HG02763 (cell line): ENCODE measurements at regions not wholly inside any gene's neighbourhood (a gene's known extent, or its start where the extent isn't known, plus 50 kb on each side); places are given as distances from the start of the nearest gene placed in this dataset.

ENCODE experiments used
- ATAC-seq: cut with Tn5 transposase; IDR thresholded peaks from one replicate; pipeline ENCODE4 v1.9.1; 2021; ENCODE audit warnings: mild to moderate bottlenecking, moderate library complexity; ENCODE audit not compliant: unreplicated experiment

DNA sequence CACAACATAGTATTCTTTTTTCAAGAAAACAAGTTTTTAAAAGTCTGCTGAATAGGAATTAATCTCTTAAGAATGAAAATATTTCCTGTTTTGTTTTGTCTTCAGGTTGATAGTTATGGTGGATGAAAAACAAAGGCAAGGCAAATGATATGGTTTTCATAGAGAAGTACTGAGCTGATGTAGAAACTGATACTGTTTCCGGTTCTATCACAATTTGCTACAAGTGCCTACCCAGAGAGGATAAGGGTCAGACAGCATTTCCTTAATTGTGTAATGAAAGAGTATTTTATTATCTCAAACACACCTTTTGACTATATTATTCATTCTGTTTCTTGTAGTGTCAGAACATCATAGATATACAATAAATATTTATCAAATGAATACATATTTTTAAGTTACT is 836.3 kb downstream of the SQOR start:
- ATAC-seq = no peak

DNA sequence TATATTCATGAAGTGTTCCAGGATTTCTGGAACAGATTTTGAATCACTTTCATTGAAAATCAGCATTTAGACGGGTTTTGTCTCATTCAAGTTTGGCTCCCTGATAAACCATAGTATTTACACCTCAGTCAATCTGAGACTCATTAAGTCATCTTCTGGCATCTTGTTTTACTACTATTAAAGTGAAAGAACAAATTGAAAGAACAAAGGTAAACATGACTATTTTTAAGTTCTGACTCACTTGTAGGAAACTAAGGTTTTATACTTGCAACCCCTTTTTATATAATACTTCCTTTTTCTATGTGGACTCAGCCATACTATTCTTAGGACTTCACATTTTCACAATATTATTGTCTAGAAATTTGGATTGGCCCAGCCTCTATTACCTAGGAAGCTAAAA is 854.4 kb downstream of the SQOR start:
- ATAC-seq = no peak

DNA sequence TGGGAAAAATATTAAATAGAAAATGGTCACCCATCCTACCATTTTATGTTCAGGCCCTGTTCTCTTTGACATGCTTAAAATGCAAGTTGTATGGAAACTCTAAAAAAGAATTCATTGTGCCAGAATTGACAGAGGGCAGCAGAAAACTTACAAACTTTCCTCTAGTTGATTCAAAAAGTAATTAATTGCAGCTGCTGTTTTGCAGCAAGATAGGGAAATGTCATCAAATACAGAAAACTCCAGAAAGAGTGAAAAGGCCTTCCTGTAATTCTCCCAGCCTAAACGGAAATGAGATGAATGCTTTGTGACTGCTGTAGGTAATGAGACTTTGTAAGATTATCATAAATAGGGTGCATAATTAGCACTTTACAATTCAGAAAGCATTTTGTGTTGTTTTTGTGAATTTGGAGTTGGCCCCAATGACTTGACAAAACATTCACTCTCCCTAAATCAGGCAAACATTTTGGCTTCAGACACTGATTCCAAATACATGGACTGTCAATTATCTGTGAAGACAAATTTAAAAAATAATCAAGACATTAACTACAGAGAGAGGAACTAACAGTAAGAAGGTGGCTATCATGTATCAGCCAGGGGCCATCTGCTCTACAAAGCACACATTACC is 861.8 kb downstream of the SQOR start:
- no peak for ATAC-seq

DNA sequence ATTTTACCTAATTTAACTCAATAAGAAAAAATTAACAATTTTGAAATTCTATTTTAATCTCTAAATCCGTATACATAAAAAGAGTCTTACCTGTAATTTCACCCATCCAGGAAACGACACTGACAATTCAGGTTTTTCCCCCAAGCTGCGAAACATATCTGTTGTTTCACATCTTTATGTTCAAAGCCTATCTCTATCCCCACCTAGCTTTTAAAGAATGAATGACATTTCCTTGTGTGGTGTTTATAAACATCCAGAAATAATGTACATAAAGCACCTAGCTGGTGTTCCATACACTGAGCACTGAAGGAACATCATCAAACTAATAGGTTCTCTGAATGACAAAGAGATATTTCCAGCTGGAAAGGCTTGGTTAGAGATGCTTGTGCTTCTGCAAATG is 867.8 kb downstream of the SQOR start:
- ATAC-seq = no peak

DNA sequence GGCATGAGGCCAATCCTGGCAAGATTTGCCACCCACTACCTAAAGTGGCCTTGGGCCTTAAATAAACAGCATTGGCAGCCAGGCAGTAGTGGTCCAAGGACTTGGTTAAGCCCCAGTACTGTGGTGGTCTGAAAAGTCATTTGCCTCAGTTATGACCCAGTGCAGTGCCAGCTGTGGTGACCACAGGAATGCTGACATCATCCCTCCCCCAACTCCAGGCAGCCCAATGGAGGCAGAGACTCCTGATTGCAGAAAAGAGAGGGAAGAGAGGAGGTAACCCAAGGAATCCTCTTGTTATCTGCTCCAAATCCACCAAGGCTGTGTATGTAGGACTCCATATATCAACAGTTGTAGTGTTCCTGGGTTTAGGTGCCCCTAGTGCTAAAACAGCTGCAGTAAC is 883.6 kb downstream of the SQOR start:
- no peak for ATAC-seq

DNA sequence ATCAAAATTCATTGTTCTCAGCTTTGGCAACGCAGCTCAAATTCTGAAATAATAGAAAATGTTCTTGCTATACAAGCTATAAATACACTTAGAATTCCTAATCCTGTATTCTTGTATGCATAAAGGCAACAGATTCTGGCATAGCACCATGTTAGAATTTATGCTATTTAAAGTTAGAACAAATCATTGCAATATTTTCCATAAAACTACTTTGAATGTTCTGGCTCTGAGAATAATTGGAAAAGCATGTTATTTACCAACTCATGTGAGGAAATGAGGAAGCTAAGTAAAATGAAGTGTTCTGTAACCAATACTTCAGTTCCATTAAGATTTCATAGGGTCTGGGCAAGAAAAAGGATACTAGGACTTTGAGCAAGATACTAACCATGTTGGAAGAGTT is 888.9 kb downstream of the SQOR start:
- no peak for ATAC-seq

DNA sequence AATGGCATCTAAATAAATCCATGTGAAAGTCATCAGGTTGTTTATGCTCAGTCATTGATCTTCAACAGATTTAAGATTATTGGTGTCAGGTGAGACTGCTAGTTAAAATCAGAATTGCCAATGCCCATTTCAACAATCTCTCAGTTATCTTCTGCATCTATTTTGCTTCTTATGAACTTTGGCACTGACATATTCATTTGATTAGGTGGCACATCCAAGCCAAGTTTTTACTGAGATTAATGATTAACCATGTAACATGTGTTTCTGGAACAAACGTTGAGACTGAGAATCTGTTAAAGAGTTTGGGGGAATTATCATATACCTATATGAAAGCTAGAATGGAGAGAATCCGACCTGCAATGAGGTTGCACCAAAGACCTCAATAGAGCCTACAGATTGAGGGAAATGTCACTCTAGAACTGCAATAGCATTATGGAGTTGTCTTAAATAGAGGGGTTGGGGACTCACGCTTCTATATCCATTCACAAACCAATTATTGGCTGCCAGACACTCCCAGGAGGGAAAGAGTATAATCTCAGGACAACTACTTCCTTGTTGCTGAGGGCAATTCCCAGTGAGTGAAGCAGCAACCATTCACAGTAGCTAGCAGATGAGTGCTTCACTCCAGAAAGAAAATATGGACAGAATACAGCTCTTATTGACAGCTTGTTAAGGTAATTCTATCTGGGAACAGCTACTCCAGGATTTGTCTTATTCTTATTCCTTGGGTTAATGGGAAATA is 891.3 kb downstream of the SQOR start:
- ATAC-seq = no peak

DNA sequence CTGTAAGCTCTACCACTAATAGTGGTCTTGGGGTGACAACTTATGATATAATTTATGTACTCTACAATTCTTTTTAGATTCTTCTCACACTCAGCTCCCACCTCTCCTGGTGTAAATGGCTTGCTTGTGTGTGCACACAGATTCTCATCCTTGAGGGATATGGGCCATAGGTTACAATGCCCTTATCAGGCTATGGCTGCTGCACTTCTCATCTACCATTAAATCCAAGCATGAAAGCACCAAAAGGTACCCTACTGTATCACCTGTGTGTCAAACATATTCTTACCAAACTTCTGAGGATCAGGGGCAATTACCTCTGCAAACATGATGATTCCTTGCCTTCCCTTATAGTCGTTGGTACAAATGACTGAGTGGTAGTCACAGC is 891.9 kb downstream of the SQOR start:
- ATAC-seq = no peak

DNA sequence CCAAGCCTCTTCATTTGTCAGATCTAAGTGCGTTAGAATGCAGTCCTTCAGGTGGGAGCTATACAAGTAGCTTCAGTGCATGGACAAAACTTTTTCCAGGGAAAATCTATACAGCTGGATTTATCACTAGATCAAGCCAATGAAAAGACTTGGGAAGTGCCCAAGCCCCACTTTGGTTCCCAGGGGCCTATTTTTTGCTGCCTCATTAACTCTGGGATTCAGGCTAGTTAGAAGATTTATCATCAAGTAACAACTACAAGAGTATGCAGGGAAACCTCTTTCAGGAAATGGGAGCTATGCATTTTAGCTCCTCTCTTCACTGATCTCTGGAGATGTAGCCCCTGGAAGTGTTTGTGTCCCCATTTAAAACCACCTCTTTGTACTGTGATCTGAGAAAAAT is 908.8 kb downstream of the SQOR start:
- ATAC-seq = no peak

DNA sequence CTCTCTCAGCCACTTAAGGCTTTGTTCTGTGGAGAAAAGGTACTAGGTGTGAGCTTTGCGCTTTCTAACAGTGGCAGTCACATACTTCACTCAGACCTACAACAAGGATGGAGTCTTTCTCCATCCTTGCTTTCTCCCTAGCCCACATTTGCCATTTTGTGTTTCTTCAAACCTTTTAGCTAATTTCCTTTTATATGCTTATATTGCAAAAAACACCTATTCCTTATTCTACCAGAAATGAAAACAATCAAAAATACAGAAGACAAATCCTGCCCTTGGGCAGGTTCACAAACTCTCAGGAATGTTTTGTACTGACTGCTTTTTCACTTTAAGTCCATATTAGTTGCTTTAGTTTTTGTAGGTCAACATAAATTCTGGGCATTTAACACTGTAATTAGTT is 914.2 kb downstream of the SQOR start:
- ATAC-seq = no peak

DNA sequence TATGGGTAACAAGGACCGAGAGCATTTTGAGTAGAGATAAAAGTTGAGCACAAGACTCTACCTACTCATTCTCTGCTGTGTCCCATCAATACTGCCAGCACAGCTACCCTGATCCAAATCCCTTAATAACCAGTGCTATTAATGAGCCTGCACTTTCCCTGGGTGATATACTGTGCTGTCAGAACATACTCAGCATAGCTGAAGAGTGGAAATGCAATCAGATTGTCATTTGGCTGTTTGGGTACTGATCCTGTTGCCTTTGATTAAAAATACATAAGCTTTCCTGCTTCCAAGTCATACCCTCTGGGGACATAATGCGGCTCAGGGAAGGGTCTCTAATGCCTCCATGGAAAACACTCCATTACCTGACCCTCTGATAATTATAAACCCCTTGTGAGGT is 917.5 kb downstream of the SQOR start:
- ATAC-seq = no peak

DNA sequence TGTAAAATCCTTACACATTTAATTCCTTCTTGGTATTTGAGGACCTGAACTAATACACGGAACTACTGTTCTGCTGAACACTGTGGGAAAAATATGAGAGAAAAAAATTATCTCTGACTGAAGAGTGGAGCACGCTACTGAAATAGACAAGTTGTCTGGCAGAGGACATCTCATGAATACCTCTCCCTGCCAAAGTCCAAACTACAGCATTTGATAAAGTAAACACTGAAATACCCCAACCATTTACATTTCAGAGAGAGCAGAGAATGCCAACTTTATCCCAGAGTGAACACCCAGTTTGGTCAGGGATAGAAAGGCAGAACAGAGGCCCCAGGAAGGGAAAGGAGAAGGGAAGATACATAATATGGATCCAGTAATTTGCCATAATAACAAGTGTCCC is 920.7 kb downstream of the SQOR start:
- no peak for ATAC-seq

DNA sequence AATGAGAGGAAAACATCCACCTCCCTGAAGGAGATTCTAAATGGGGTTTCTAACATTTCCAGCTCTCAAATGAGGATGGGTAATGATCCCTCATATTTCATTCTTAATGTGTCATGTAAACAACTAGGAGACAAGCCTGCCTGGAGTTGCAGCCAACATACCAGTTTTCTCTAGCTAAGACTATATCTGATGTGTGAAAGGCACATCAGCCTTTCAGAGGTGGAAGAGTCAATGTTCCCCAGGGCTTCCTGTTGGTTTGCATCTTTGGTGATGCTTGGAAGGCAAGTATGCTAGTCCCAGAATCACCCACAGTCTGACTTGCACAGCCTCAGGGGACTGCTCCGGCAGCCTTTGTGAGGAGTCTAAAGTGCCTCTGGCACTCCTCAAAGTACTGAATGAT is 921.2 kb downstream of the SQOR start:
- ATAC-seq = no peak

DNA sequence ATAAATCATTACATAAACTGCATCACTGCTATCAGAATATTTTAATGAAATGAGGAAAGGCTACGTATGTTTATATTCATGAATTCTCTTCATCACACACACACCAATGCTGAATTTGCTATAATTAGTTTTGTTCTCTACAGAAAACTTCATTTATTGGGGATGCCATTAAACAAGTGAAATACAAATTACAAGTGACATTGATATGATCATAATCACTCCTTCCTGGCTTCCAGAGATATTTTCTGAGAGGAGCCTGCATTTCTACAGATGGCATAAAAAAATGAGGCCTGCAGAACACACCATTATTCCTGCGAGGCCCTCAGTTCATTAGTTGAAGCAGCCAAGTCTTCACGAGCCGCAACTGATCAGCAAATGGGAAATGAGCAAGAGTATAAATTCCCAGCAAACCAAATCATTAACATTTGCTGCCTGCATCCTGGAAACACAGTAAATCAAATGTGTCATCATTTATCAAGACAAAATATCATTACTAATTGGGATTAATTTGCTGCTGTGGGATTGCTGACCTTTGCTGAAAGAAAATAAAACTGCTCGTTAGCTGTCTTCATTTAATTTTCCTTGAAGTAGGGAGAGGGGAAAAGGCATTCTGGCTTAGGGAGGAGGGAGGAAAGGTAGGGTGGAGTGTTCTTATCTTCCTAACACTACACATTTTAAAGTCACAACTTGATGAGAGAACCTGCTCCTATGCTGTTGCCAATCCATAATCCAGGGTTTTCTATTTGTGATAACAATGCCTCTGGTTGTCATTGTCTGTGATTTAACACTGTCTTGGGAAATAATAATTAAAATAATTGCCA is 921.9 kb downstream of the SQOR start:
- ATAC-seq = no peak

DNA sequence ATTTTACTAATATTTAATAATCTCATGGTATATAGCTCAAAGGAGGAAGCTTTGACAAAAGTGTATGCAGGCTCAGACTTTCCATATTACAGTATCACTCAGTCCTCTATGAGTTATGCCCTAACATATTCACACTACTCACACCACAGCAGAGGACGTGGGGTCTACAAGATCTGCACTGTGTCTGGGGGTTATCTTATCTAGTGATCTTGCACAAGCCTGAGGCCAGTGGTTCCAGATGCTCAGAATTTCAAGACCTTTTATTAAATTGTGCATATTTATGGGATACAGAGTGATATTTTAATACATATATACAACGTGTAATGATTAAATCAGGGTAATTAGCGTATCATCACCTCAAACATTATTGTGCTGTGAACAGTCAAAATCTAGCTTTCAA is 933.1 kb downstream of the SQOR start:
- no peak for ATAC-seq

DNA sequence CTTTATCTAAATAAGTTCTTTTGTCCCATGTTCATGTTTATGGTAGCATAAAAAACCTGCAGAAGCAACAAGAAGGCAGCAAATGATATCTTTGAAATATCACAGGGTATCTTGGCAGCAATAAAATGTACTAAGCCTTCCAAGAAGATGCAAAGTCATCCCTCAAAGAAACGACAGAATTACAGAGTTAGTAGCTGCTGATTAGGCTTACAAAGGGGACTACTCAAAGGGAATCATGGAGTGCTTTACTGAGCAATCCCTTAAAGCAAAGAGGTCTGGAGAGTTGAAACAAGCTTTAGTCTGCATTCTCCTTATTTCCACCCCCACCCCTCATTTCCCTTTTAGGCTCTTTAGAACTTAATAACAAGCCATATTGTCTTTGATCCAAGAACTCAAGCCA is 935.0 kb downstream of the SQOR start:
- ATAC-seq = no peak

DNA sequence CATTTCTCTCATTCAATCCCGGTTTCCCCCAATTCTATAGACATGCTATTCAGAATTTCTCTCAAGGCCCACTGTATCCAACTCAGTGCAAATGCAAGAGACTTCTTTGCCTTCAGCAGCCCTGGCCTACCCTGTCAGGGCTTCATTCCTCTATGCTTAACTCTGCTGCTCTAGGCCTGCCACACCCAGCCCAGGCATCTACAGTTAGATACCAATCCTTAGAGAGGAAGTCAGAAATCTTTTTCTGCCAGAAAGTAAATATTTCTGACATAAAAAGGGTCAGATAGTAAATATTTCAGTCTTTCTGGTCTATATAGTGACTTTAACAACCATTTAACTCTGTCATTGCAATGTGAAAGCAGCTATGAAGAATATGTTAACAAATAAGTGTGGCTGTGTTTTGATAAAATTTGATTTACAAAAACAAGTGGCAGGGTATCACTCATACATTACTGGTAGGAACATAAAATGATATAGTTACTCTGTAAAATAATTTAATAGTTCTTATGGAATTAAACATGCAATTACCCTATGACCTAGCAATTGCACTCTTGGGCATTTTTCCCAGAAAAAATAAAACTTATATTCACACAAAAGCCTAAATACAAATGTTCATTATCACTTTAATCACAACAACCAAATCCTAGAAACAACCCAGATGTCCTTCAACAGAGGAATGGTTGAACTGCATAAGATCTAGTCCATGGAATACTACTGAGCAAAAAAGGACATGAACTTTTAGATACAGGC is 942.0 kb downstream of the SQOR start:
- ATAC-seq = no peak

DNA sequence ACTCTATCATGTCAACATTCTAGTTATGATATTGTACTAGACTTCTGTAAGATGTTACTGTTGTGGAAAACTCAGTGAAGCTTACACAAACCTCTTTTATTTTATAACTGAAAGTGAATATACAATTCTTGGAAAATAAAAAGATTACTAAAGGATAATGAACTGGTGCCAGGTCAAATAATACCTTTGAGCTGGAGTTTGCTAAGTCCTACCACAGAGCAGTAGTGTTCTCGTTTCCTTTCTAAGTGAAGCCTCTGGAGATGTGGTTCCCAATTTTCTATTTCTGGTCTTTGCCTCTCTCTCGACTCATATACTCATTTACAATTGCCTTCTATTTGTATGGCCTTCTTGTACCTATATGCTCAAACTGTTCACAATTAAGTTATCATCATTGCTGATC is 942.9 kb downstream of the SQOR start:
- no peak for ATAC-seq

DNA sequence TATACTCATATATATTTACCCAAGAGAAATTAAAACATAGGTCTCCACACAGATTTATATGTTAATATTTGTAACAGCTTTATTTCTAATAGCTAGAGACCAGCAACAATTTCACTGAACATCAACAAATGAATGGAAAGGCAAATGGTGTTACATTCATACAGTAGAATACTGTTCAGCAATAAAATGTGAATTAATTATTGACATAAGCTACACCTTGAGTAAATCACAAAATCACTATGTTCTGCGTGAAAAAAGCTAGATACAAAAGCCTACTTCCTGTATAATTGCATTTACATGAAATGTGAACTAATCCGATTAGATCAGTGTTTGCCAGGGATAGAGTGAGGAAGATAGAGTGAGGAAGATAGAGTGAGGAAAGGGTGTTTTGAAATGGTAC is 945.7 kb downstream of the SQOR start:
- ATAC-seq = no peak

DNA sequence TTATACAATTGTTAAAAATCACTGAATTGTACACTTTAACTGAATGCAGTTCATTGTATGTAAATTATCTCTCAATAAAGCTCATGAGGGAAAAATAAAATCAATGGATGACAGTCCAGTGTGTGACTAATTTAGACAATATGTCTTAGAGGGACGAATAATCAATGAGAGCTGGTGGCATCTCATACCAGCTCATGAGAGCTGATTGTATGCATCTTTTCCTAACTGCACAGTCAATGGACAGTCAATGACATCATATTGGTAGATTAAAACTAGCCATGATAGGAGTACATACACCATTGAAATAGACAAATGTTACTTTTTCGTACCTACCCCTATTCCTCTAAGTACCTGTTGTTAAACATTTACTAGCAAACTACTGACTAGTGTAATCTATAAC is 946.1 kb downstream of the SQOR start:
- no peak for ATAC-seq

DNA sequence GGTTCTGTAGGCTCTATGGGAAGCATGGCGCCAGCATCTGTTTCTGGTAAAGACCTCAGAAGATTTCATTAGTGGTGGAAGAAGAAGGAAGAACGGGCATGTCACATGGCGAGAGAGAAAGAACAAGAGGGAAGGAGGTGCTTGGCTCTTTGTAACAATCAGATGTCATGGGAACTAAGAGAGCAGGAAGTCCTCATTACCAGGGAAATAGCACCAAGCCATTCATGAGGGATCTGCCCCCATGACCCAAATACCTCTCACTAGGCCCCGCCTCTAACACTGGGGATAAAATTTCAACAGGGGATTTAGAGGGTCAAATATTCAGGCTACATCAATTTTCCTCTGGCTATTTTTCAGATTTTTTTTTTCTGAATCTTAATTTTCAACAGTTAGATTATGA is 954.3 kb downstream of the SQOR start:
- ATAC-seq = no peak
